Occipital lobe (tissue), 2 donors: ENCODE measurements at regions not wholly inside any gene's neighbourhood (a gene's known extent, or its start where the extent isn't known, plus 50 kb on each side); places are given as distances from the start of the nearest gene placed in this dataset. TPM values are rescaled to one million over a fixed set of nuclear protein-coding genes. Genes with fewer than 3 reads are reported as not detected.

ENCODE experiments used
- DNase-seq: peaks from one replicate; lab custom pipeline; 2025; lab: John Stamatoyannopoulos, UW
- small RNA-seq: library from RNA; depleted of rRNA; stranded (forward); fragments of <200 nt; gene quantifications from one replicate; pipeline ENCODE3, GENCODE V24; 2014

DNA sequence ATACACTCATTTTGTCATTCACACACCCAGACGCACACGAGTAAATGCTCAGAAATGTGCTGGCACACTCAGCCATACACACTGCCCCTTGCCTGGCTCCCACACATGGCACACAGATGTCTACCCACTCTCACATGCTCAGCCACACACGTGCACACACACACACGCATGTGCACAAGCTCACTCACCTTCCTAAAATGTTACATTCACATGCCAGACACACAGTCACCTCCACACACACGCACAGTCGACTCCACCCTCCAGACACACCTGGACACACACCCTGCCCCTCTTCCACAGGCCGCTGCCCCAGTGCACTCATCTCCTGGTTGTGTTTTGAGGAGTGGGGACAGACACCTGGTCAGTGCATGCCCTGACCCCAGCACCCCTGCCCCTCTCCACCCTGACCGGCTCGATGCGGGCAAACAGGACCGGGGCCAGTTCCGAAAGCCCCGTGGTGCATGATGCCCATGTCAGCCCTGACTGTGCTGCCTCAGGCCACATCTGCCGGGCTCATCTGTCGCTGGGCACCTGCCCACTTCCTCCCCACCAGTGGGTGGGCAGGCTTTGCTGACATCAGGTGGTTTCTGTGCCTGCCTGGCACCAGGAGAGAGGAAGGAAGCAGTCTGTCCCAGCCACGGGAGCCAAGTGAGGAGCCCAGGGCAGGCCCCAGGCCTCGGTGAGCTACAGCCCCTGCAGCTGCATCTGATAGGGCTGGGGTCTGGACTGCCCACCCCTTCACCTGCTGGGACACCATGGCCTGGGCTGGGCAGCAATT, 84.9 kb upstream of the ZNF716 start:
- no peak for DNase-seq

DNA sequence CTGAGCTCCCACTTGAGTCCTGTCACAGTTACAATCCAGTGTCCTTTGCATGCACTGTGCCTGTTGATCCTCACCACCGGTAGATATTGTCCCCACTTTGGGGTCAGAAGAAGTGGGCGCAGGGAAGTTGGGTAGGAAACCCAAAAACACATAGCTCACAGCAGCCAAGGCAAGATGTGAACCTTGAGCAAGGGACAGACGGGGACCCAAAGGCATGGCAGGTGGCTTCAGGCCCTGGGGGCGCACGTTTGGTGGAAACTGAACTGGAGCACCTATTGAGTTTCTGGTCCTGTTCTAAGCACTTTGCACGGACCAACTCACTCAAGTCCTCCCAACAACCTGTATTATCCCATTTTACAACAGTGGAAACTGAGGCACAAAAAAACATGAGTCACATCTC, 82.8 kb upstream of the ZNF716 start:
- DNase-seq: no peak

DNA sequence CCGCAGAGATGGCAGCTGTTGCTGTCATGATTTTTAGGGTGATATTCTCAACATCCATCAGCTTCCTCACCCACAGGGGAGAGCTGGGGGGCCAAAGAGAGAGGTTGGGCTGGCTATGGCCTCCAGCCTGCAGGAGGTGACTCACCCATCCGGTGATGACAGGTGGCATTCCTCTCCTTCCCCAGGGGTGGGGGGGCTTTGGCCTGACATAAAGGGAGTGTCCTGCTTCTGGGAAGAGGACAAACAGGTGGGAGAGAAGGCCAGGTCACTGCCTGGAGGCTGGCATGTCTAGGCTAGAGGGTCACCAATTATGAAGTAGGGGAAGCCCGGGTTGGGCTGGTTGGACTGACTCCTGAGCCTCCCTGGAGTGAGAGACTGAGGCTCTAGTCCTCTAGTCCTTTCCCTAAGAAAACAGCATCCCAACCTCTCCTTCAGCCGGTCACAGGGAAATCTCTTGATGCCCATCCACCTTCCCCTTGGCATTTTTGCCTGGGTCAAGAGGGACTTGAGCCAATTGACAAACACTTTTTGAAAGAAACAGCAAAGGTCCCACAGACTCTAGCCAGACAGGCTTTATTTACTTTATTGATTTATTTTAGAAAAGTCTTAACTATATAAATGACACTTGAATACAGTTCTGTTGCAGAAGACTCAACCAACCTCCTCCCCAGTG, 79.8 kb upstream of the ZNF716 start:
- DNase-seq: no peak

DNA sequence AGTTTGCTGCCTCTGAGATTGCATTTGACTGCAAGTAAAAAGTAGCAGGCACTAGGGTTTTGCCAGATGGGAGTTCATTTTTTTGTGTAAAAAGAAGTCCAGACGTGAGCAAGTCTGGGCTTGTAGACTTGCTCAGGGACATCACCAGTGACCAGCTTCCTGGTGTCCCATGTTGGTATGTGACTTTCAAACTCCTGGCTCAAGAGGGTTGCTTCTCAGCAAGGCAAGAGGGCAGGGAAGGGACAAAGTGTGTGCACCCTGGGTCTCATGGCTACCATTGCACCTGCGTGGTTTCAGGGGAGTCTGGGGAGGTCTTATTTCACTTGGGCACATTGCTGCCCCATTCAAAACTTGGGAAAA, 79.3 kb upstream of the ZNF716 start:
- DNase-seq: no peak

DNA sequence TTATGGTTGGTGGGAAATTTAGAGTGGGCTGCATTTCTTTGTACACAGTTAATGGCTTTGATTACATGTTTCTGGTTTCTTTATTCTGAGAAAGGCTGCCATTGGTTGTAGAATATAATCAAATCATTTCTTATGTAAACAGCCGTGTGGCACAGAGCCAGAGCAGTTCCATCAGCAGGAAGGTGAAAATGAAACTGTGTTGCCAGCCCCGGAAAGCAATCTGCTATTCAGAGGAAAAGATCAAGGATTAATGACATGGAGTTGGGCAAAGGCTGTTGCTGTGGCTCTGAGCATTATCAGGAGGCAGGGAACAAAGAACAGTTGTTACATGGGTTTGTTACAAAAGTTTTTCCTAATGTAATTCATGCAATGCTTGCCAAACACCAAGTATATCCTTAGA, 74.2 kb upstream of the ZNF716 start:
- no peak for DNase-seq

DNA sequence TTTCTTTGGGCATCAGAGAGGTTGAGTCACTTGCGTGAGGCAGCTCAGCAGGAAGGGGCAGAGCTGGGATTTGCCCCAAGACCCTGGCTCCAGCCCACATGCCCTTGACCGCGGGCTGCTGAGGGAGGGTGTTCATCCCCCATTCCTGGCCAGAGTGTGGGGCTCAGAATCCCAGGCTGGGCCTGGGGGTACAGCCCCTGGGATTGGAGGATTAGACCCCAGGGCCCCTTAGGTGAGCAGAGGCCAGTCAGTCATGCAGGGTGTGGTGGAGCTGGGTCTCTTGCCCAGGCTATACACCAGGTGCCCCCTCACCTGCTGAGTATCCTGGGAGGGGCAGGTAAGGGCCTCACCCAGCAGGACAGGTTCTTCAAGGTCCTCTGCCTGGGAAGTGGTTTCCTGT, 68.4 kb upstream of the ZNF716 start:
- no peak for DNase-seq

DNA sequence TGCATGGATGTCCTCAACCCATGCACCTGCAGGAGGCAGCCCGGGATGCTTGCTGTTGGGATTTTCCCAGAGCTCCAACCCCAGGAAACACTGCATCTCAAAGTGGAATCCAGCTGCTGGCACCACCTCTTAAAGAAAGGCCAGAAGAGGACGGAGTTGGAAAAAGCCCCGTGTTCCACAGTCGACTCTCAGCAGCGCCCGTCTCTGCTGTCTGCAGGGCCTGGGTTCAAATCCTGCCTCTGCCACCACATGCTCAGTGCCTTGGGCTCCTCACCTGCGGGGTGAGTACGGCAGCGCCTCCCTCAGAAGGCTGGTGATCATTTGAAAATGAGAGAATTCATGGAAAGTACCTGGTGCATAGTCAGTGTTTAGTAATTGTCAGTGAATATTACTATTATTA, 65.6 kb upstream of the ZNF716 start:
- DNase-seq: no peak

DNA sequence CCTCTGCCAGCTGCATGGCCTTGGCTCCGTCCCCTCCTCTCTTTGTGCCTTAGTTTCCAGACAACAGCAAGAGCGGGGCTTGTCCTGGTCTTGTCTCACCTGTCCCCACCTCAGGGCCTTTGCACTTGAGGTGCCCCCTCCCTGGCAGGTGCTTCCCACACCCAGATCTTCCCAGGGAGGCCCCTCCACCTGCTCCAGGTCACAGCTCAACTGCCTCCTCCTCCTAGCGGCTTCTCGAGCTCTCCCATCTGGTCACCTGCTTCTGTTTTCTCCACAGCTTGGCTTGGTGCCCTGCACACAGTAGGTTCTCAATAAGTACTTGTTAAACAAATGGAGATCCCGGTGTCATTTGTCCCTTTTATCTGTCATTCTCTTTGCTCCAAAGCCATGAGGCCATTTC, 64.3 kb upstream of the ZNF716 start:
- DNase-seq: no peak

GRCh38 chr7:57388761-57389160, 61.2 kb upstream of the ZNF716 start:
- no peak for DNase-seq

DNA sequence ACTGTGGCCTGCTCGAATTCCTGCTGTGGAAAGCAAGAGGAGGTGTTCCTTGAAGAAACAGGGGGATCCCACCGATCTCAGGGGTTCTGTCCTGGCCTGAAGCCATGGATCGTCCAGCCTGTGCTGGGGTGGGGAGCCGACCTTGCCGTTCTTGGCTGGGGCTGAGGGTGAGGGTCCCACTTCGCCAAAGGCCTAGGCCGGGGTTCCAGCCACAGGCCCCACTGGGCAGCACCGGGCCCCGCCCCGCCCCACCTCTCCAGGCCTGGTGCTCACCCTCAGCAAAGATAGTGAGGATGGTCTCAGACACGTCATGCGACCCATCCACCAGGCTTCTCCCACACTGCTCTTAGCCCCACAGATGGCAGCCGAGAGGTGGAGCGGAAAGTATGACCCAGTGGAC, 51.4 kb upstream of the ZNF716 start:
- no peak for DNase-seq

- DNase-seq: no peak
Observed at GRCh38 chr7:57399251-57399940, 50.6 kb upstream of the ZNF716 start.

- DNase-seq: no peak
Observed at GRCh38 chr7:57399972-57400371, 50.0 kb upstream of the ZNF716 start.

Small RNA genes lying in the stretch of these regions (small RNA-seq; reads per million reads assigned to genes)
- gene RNU7-157P: not detected
